NT2/D1 (cell line): ENCODE measurements at regions not wholly inside any gene's neighbourhood (a gene's known extent, or its start where the extent isn't known, plus 50 kb on each side); places are given as distances from the start of the nearest gene placed in this dataset.

Experiments used
- YY1 ChIP-seq: IDR thresholded peaks from 2 replicates; pipeline ENCODE4 v1.6.1; 2011; ENCODE audit not compliant: insufficient read length, insufficient read depth
- ZNF274 ChIP-seq: IDR thresholded peaks from 2 replicates; pipeline ENCODE4 v1.6.1; 2011; ENCODE audit warnings: mild to moderate bottlenecking, low read depth, low read length

DNA sequence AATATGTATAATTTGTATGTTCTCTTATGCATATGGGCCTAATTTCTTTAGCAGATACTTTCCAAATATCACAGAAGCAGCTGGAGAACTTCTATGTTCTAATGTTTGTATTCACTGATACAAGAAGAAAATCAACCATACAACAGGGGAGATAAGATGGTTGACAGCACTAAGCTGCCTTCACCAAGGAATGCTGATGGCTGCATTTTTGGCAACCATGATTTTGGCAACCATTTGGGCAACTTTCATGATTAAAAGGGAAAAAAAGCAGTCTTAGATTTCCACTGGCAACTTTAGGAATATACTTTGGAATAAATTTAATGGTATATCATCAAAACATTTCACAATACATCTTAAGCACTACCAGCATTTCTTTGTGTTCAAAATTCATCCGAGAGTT is 740.3 kb upstream of the CDH6 start:
- TF ChIP-seq ZNF274, result no peak
- no peak for TF ChIP-seq YY1
